ENCODE measurements at regions not wholly inside any gene's neighbourhood (a gene's known extent, or its start where the extent isn't known, plus 50 kb on each side); places are given as distances from the start of the nearest gene placed in this dataset.

DNA sequence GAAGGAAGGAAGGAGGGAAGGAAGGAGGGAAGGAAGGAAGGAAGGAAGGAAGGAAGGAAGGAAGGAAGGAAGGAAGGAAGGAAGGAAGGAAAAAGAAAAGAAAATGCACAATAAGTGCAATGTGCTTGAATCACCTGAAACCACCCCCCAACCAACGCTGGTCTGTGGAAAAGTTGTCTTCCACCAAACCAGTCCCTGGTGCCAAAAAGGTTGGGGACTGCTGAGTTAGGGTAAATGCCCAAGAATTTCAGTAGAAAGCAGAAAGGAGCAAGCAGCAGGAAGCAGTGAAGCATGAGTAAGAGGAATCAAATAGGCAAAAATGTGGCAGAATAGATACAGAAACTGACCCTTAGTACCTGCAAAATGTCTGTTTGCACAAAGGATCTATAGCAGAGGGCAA lies 137.2 kb downstream of the JCAD start:
- no peak for TF ChIP-seq CTCF (IDR thresholded peaks at IDR 0.05)
- TF ChIP-seq POLR2A (IDR thresholded peaks at IDR 0.05) = no peak
